SIG-M5 treated with dmso at 0.1 percent for 504 hours (cell line): ENCODE measurements at regions not wholly inside any gene's neighbourhood (a gene's known extent, or its start where the extent isn't known, plus 50 kb on each side); places are given as distances from the start of the nearest gene placed in this dataset.
"Not testable (repeated sequence)": the region's sequence is repeated elsewhere in the genome, so short reads cannot be mapped to it uniquely, and the experiment has no call there.

Experiments
- DNase-seq: peaks from one replicate; lab custom pipeline; 2025; ENCODE audit not compliant: unreplicated experiment; lab: John Stamatoyannopoulos, UW

GRCh38 chr7:156046031-156046560 is 233.8 kb upstream of the SHH start:
- DNase-seq: no peak

- DNase-seq: no peak
These were observed 231.3 kb upstream of the SHH start for GRCh38 chr7:156043416-156044178.

GRCh38 chr7:156041398-156041797 is 229.1 kb upstream of the SHH start:
- no peak for DNase-seq

GRCh38 chr7:156039971-156040677 is 227.9 kb upstream of the SHH start:
- DNase-seq: no peak

GRCh38 chr7:156039194-156039593 is 226.9 kb upstream of the SHH start:
- DNase-seq: no peak

- DNase-seq: no peak
These were observed 226.1 kb upstream of the SHH start for GRCh38 chr7:156038345-156038744.

GRCh38 chr7:156036153-156036552 is 223.9 kb upstream of the SHH start:
- no peak for DNase-seq

GRCh38 chr7:156035387-156035786 is 223.1 kb upstream of the SHH start:
- not testable (repeated sequence) for DNase-seq

- DNase-seq: peak; percentile 44
These were observed 222.1 kb upstream of the SHH start for GRCh38 chr7:156034397-156034796.

GRCh38 chr7:156032973-156033372 is 220.7 kb upstream of the SHH start:
- no peak for DNase-seq

GRCh38 chr7:156031679-156032478 is 219.6 kb upstream of the SHH start:
- DNase-seq: no peak

- no peak for DNase-seq
These were observed 217.3 kb upstream of the SHH start for GRCh38 chr7:156029460-156030007.

GRCh38 chr7:156028521-156028920 is 216.3 kb upstream of the SHH start:
- no peak for DNase-seq

- no peak for DNase-seq
These were observed 215.6 kb upstream of the SHH start for GRCh38 chr7:156027821-156028220.

GRCh38 chr7:156026603-156027002 is 214.3 kb upstream of the SHH start:
- DNase-seq: no peak

GRCh38 chr7:156026076-156026600 is 213.9 kb upstream of the SHH start:
- no peak for DNase-seq

- no peak for DNase-seq
These were observed 213.4 kb upstream of the SHH start for GRCh38 chr7:156025675-156026074.

GRCh38 chr7:156024201-156024600 is 211.9 kb upstream of the SHH start:
- DNase-seq: no peak

GRCh38 chr7:156022483-156023459 is 210.5 kb upstream of the SHH start:
- no peak for DNase-seq

GRCh38 chr7:156021471-156021870 is 209.2 kb upstream of the SHH start:
- DNase-seq: no peak
